ENCODE measurements at regions not wholly inside any gene's neighbourhood (a gene's known extent, or its start where the extent isn't known, plus 50 kb on each side); places are given as distances from the start of the nearest gene placed in this dataset.

DNA sequence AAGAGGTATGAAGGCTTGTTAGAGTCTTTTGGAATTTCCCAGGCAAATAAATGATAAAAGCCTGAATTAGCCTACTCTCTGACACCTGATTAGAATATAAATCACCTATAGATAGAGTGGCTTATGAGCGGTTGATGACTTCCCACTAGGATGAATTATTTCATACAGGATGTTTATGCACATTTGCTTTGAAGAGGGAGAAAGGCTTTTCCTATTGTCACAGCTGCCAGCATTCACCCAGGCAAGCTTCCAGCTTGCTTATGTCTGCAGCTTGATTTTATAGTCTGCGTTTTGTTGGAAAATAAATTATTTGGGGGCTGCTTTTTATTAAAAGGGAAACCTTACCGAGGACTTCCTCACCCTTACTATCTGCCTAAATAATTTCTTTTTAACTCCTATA, 51.3 kb upstream of the EIF2S2 start:
- DNase-seq, result no peak

DNA sequence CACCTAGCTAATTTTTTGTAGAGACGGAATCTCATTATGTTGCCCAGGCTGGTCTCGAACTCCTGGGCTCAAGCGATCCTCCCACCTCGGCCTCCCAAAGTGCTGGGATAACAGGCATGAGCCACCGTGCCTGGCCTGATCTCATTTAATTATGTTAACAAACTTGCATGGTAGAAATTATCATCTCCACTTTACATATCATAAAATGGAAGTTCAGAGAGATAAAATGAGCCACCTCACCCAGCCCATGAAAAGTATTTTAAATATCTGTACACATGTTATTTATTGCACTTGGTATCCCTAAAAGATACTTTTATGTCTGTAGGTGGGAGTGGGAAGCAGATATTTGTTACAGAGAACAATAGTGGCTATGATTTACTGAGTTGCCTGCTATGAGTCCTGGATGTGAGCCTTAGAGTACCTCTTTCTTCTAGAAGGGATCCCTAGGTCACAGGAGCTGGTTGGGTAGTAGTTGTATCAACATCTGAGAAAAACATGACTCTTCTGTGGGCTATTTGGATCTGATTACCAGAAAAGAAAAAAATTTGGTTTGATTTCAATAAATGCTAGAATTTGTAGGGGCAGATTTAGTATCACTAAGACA, 52.4 kb upstream of the EIF2S2 start:
- DNase-seq, result no peak

DNA sequence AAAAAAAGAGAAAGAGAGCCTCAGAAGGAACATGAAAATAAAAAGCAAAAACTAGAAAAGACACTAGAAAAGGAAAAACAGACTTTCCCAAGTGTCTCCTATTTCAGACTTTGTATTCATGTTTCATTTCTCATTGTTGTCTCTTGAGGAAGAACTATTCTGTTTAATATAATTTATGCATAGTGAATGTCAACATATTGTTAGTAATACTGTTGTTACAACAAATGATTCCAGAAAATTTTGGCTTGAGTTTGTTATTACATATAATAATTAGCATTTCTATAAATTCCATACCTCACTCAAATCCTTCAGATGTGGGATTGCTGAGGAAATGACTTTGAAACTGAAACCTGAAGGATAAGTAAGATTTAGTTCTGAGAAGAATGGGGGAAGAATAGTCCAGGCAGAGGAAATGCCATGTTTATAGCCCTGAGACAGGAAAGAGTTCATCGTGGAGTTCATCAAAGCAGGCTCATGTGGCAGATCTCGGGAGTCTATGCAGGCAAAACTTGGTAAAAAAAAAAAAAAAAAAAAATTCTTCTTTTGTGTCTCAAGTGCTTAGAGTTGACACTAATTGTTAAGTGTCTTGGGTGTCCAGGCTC, 53.1 kb upstream of the EIF2S2 start:
- DNase-seq, result no peak

DNA sequence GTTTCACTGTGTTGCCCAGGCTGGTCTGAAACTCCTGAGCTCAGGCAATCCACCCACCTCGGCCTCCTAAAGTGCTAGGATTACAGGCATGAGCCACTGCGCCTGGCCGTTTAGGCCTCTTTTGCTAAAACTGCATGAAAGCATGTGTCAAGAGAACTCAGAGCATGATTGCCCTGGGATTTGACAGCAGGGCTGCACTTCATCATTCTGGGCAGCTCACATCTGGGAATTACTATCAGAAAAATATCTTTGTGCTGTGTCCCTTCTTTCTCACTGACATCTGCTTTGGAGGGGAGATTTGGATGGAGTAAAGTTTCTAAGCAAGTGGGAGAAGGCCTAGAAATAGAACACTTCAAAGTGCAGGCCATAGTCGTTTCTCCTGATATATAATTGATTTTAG, 59.6 kb upstream of the EIF2S2 start:
- no peak for DNase-seq

DNA sequence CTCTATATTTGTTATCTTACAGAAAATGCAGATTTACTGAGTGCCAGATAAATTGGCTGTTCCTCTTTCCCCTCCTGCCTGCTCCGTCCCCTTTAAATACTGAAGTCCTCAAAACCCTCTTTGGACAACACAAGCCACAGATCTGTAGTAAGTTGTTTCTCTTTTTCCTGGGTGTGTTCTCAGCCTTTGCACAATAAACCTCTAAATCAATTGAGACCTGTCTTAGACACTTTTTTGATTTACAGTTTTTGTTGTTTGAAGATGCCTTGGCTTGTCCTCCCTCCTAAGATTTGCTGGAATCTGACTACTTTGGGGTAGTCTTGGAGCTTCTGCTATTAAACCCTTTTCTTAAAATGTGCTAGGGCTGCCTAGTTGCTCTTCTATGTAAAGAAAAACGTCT, 60.9 kb upstream of the EIF2S2 start:
- no peak for DNase-seq

DNA sequence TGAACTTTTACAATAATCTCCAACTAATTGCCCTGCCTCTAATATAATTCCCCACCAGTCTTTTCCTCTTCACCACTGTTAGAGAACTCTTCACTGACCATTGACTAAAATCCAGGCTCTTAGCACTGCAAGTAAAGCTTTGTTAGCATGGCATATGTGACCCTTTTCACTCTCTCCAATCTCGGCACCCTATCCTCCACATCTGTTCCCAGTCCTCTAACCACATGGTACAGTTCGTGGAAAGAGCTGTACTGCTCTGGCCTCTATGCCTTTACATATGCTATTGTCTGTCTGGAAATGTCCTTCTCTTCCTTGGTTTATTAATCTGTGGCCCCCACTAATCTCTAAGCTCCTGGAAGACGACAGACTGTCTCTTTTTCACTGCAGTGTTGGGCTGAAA, 63.0 kb upstream of the EIF2S2 start:
- no peak for DNase-seq

DNA sequence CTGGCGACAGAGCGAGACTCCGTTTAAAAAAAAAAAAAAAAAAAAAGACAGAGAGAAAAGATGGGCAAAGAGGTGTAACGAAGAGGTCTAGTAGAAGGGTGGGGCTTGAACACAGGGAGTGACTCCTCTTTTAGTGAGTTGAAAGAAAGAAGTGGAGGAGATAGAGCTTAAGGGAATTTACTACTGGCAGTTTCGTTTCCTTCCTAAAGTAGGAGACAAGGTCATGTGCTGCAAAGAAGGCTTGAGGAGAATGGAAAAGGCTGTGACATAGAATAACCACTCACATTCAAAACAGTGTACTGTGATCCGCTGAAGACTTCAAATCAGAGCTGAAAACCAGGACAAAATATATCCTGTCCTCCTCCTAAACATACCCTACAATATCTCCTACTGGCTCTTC, 63.8 kb upstream of the EIF2S2 start:
- no peak for DNase-seq

DNA sequence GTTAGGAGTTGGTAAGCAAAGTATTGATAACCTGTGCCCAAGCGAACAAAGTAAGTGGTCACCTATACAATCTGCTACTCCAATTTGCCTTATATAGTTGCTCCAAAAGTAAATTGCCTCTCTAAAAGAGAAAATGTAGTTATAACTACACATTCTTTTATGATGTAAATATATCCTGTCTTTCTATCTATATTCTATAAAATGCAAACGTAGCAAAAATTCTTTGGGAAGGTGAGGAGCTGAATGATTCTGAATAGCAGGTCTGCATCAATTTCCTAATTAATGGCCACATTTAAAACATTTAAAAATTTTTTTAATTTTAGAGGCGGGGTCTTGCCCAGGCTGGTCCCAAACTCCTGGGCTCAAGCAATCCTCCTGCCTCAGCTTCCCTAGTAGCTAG, 64.2 kb upstream of the ASIP start:
- no peak for DNase-seq

DNA sequence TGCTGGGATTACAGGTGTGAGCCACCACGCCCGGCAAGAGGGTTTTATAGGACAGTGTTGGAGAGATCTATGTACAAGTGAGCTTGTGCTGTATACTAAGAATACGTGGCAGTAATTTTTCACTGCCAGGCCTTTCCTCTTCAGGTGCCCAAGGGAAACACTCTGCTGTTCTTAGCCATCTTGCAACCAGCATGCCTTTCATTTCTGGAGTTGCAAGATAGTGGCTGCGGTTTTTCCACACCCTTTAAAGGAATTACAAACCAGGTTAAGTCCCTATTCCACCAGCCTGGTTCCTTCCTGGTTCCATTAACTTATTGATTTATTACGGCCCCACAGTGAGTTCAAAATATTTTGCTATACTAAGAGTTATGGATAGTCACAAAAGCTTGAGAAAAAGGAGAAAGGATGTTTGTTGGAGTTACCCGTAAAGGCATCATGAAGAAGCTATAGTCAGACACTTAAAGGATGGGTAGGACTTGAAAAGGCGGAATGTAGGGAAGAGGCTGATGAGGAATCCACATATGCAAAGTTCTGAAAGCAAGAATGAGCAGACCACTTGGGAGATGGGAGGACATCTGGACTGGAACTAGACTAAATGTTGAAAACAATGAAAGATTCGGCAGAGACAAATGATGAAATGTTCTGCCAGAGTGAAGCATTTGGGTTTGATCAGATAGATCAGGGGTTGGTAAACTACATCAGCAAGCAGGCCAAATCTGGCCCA, 61.4 kb upstream of the ASIP start:
- DNase-seq, result no peak

DNA sequence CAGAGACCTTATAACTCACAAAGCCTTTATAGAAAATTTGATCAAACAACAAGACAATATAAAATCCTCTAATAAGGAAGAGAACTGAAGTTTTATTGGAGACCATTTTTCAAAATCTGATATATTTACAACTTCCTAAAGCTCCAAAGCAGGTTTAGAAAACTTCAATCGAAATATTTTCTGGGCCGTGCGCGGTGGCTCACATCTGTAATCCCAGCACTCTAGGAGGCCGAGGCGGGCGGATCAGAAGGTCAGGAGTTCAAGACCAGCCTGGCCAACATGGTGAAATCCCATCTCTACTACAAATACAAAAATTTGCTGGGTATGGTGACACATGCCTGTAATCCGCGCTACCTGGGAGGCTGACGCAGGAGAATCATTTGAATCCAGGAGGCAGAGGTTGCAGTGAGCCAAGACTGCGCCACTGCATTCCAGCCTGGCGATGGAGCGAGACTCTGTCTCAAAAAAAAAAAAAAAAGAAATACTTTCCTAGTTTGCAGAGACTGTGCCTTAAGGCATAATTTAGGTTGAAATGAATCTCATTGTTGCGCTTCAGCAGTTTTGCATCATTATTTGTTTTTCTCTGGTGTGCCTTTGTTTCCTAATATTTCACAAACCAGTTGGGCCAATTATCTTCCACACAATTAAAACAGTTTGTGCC, 60.6 kb upstream of the ASIP start:
- no peak for DNase-seq

DNA sequence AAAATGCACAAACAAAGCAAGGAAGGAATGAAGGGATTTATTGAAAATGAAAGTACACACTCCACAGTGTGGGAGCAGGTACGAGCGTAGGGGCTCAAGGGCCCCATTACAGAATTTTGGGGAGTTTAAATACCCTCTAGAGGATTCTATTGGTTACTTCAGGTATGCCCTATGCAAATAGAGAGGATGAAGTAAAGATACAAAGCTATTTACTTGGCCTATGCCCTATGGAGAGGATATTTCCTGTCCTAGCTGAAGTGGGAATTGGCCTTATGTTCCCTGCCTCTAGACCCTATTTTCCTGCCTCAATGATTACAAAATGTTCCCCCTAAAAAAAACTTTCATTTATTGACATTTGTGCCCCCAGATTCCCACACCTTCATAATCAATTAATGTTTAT, 59.7 kb upstream of the ASIP start:
- no peak for DNase-seq

DNA sequence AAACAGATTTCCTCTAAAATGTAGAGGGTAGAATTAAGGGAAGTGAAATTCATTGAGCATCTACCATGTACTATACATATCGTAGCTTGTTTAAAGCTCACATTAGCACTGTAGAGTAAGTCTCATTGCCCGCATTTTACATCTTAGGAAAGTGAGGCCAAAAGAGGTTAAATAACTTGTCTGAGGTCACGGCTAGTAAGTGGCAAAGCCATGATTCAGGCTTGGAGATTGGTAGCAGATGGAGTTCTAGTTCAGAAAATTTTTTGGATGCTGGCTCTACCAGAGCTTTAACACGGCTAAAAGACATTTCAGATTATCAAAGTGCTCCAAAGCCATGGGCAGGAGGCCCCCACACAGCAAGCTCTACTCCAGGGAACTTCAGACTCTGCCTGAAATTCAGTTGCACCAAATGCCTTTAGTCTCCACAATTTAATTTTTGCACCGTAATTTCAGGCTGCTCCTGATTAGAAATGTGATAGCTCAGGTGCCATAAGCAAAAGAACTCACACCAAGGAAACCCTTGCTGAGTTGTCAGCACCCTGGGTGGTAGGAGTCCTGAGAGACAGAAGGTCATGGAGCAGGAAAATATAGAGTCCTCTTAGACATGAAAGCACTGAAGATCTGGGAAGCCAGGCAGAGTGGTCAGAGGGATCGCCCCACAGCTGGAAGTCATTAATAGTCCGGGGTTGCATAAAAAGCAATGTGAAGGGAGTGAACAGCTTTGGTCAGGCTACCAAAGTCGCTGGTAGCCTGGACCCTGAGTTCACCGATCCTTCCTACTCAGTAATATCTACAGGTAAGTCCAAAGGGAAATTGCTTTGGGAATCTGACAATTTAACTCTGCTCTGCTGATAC, 55.2 kb upstream of the ASIP start:
- DNase-seq, result no peak

DNA sequence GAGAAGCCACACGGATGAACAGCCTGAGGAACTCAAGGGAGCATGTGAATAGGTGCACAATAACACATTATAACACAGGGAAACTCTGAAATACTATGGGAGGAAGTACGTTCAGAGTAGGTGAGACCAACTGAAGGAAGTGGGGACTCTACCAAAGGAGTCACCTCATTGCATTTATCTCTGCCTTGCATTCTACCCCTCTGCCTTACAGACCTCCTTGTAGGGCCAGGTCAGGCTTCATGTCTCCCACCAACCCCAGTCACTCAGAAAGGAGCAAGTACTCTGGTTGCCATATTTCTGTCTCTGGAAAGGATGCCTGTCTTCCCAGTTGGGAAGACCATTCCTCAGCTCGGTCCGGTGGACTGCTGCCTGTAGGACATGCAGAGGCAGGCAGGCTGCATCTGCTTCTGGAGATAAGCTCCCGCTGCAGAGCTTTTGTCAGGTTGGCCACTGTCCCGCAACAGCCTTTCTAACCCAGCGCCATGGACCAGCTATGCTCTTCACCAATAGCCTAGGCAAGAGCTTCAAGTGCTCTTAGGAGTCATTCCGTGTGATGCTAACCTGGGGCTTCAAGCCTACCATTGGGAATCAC, 51.6 kb upstream of the ASIP start:
- DNase-seq, result no peak

DNA sequence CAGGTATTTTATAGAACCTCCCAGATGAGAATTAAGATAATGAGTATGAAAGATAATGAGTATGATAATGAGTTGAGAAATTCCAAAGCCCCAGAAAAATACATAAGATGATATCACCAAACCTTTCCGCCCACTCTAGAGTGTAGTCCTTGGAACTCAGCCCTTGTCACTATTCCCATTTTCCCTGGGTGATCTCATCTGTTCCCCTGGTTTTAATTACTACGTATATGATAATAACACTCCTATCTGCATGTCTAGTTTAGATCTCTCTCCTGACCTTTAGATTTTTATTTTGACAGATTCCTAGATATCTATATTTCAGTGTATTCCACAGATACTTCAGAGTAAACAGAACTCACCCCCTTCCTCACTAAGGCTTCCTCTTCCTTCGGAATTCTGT, 51.0 kb upstream of the ASIP start:
- DNase-seq, result no peak

DNA sequence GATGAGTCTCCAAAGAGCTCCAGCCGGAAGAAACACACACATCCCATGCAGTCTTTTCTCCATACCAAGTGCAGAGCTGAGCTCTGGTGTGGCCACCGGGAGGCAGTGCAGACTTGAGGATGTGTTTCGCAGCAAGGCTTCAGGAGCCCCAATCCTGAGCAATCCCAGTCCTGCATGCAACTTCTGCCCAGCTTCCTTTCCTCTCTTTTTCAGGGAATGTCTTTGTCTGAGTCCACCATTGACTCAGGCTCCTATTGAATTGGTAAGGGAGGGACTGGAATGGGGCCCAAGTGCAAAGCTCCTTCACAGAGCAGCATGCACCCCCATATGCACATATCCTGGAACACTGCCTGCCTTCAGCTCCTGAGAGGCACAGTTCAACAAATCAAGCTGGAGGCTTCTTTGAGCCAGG, 50.5 kb upstream of the ASIP start:
- DNase-seq, result peak; percentile 76

Data from right forelimb (tissue), 1 donor.